CD4-positive, CD25-positive, alpha-beta regulatory T cell (primary cell): ENCODE measurements at regions not wholly inside any gene's neighbourhood (a gene's known extent, or its start where the extent isn't known, plus 50 kb on each side); places are given as distances from the start of the nearest gene placed in this dataset.
"Not testable (repeated sequence)": the region's sequence is repeated elsewhere in the genome, so short reads cannot be mapped to it uniquely, and the experiment has no call there.

ENCODE experiments used
- ATAC-seq, 2 donors: fragments of 150-1000 bp; cut with Tn5 transposase; one replicate each; pipeline ENCODE4 v1.10.0; 2021; ENCODE audit warnings: low read depth in 2 of 2, moderate number of reproducible peaks in 2 of 2, moderate library complexity in 1 of 2
- DNase-seq, 3 donors: peaks; one replicate each; pipeline versions ENCODE4 v3.0.0 to v3.0.0-alpha.2; 2012 to 2022; ENCODE audit warnings: mixed read lengths in 1 of 3
- H3K27ac ChIP-seq: one replicate; pipeline ENCODE4 v1.7.0; 2013; ENCODE audit warnings: mild to moderate bottlenecking, low read length; ENCODE audit not compliant: insufficient read depth, poor library complexity, severe bottlenecking
- H3K27me3 ChIP-seq: one replicate; pipeline ENCODE4 v1.7.0; 2013; ENCODE audit warnings: low read length; ENCODE audit not compliant: control insufficient read depth, insufficient read depth
- H3K36me3 ChIP-seq: one replicate; pipeline ENCODE4 v1.7.0; 2013; ENCODE audit warnings: mild to moderate bottlenecking, low read length, moderate library complexity; ENCODE audit not compliant: control insufficient read depth, insufficient read depth
- H3K4me1 ChIP-seq: 2 replicates; pipeline ENCODE4 v1.7.0; 2013; ENCODE audit warnings: mild to moderate bottlenecking, low read length; ENCODE audit not compliant: insufficient read depth, control insufficient read depth, poor library complexity, severe bottlenecking
- H3K4me3 ChIP-seq: one replicate; pipeline ENCODE4 v1.7.0; 2013; ENCODE audit warnings: low read depth, mild to moderate bottlenecking, low read length, moderate library complexity
- H3K9me3 ChIP-seq, 2 experiments: 1 replicate in 1 of 2; 2 replicates in 1 of 2; pipeline ENCODE4 v1.7.0; 2013; ENCODE audit warnings: low read length in 2 of 2, mild to moderate bottlenecking in 1 of 2, moderate library complexity in 1 of 2; ENCODE audit not compliant: control insufficient read depth in 2 of 2
- H3K27ac Mint-ChIP-seq, 3 donors: one replicate each; pipeline ENCODE4 v1.8.0; 2020 to 2022; ENCODE audit warnings: mild to moderate bottlenecking in 3 of 3, mixed read lengths in 3 of 3, moderate library complexity in 2 of 3
- H3K27me3 Mint-ChIP-seq: one replicate; pipeline ENCODE4 v1.8.0; 2022; ENCODE audit warnings: mild to moderate bottlenecking, mixed read lengths
- H3K36me3 Mint-ChIP-seq: one replicate; pipeline ENCODE4 v1.8.0; 2020; ENCODE audit warnings: mixed read lengths
- H3K4me1 Mint-ChIP-seq, 4 donors: one replicate each; pipeline ENCODE4 v1.8.0; 2020 to 2022; ENCODE audit warnings: mixed read lengths in 4 of 4, mild to moderate bottlenecking in 1 of 4
- H3K4me3 Mint-ChIP-seq, 4 donors: one replicate each; pipeline ENCODE4 v1.8.0; 2020 to 2022; ENCODE audit warnings: mild to moderate bottlenecking in 4 of 4, mixed read lengths in 4 of 4, moderate library complexity in 3 of 4
- H3K9me3 Mint-ChIP-seq, 7 donors: one replicate each; pipeline ENCODE4 v1.8.0; 2020 to 2022; ENCODE audit warnings: mixed read lengths in 7 of 7, mild to moderate bottlenecking in 3 of 7, moderate library complexity in 2 of 7

GRCh38 chr15:53923741-53924140, 54.5 kb upstream of the UNC13C start:
- not testable (repeated sequence) for H3K27me3 Mint-ChIP-seq, H3K9me3 ChIP-seq, DNase-seq, H3K4me1 ChIP-seq, H3K27me3 ChIP-seq, H3K4me3 Mint-ChIP-seq, ATAC-seq, H3K36me3 Mint-ChIP-seq, H3K27ac ChIP-seq, H3K27ac Mint-ChIP-seq, H3K36me3 ChIP-seq, H3K4me3 ChIP-seq, H3K4me1 Mint-ChIP-seq
- peaks cover 0 to 10% (median 4%) of the 10 kb centered on the region in 7 donors for H3K9me3 Mint-ChIP-seq

GRCh38 chr15:53918180-53919079, 59.8 kb upstream of the UNC13C start:
- DNase-seq (no peak), ATAC-seq (no peak)
- Mint-ChIP-seq H3K27ac (no peak overlapping the region), H3K4me1 (no peaks in the 10 kb centered on the region), H3K9me3 (peaks cover 0 to 8% (median 0%) of the 10 kb centered on the region in 7 donors), H3K27me3 (no peaks in the 10 kb centered on the region), H3K4me3 (no peak overlapping the region), H3K36me3 (no peaks in the 10 kb centered on the region)
- Histone ChIP-seq H3K4me1 (no peaks in the 10 kb centered on the region), H3K4me3 (no peak overlapping the region), H3K36me3 (no peaks in the 10 kb centered on the region), H3K27ac (no peak overlapping the region), H3K27me3 (no peaks in the 10 kb centered on the region), H3K9me3 (no peaks in the 10 kb centered on the region)

GRCh38 chr15:53917109-53917508, 61.1 kb upstream of the UNC13C start:
- Mint-ChIP-seq H3K36me3 (no peaks in the 10 kb centered on the region), H3K4me1 (no peaks in the 10 kb centered on the region), H3K4me3 (no peak overlapping the region), H3K27me3 (no peaks in the 10 kb centered on the region), H3K9me3 (peaks cover 0 to 8% (median 0%) of the 10 kb centered on the region in 7 donors), H3K27ac (no peak overlapping the region)
- Histone ChIP-seq H3K4me3 (no peak overlapping the region), H3K9me3 (no peaks in the 10 kb centered on the region), H3K27ac (no peak overlapping the region), H3K27me3 (no peaks in the 10 kb centered on the region), H3K36me3 (no peaks in the 10 kb centered on the region), H3K4me1 (no peaks in the 10 kb centered on the region)
- ATAC-seq (no peak), DNase-seq (no peak)

GRCh38 chr15:53911431-53911830, 66.8 kb upstream of the UNC13C start:
- no peaks in the 10 kb centered on the region for H3K27me3 ChIP-seq
- H3K9me3 Mint-ChIP-seq: peaks cover 0 to 7% (median 0%) of the 10 kb centered on the region in 7 donors
- H3K4me1 ChIP-seq: no peaks in the 10 kb centered on the region
- no peaks in the 10 kb centered on the region for H3K4me1 Mint-ChIP-seq
- DNase-seq: no peak
- no peaks in the 10 kb centered on the region for H3K27me3 Mint-ChIP-seq
- no peaks in the 10 kb centered on the region for H3K9me3 ChIP-seq
- no peaks in the 10 kb centered on the region for H3K36me3 Mint-ChIP-seq
- ATAC-seq: no peak
- no peak overlapping the region for H3K27ac Mint-ChIP-seq
- no peak overlapping the region for H3K4me3 Mint-ChIP-seq
- H3K36me3 ChIP-seq: no peaks in the 10 kb centered on the region
- H3K4me3 ChIP-seq: no peak overlapping the region
- H3K27ac ChIP-seq: no peak overlapping the region

- no peak for ATAC-seq
- Histone ChIP-seq H3K4me1 (no peaks in the 10 kb centered on the region), H3K4me3 (no peak overlapping the region), H3K36me3 (no peaks in the 10 kb centered on the region), H3K27ac (no peak overlapping the region), H3K9me3 (no peaks in the 10 kb centered on the region), H3K27me3 (no peaks in the 10 kb centered on the region)
- no peaks in the 10 kb centered on the region for H3K36me3 Mint-ChIP-seq
- no peak for DNase-seq
- no peak overlapping the region for H3K27ac Mint-ChIP-seq
- H3K4me1 Mint-ChIP-seq: no peaks in the 10 kb centered on the region
- no peak overlapping the region for H3K4me3 Mint-ChIP-seq
- H3K27me3 Mint-ChIP-seq: no peaks in the 10 kb centered on the region
- H3K9me3 Mint-ChIP-seq: peaks cover 0 to 5% (median 0%) of the 10 kb centered on the region in 7 donors
Observed at GRCh38 chr15:53910852-53911251, 67.4 kb upstream of the UNC13C start.

GRCh38 chr15:53910236-53910849, 67.9 kb upstream of the UNC13C start:
- Histone ChIP-seq H3K27me3 (no peaks in the 10 kb centered on the region), H3K27ac (no peak overlapping the region), H3K4me1 (no peaks in the 10 kb centered on the region), H3K9me3 (no peaks in the 10 kb centered on the region), H3K4me3 (no peak overlapping the region), H3K36me3 (no peaks in the 10 kb centered on the region)
- H3K4me3 Mint-ChIP-seq: no peak overlapping the region
- H3K27me3 Mint-ChIP-seq: no peaks in the 10 kb centered on the region
- peaks cover 0 to 5% (median 0%) of the 10 kb centered on the region in 7 donors for H3K9me3 Mint-ChIP-seq
- no peaks in the 10 kb centered on the region for H3K4me1 Mint-ChIP-seq
- no peaks in the 10 kb centered on the region for H3K36me3 Mint-ChIP-seq
- ATAC-seq (no peak), DNase-seq (no peak)
- no peak overlapping the region for H3K27ac Mint-ChIP-seq

- Mint-ChIP-seq H3K9me3 (peaks cover 0 to 5% (median 3%) of the 10 kb centered on the region in 7 donors), H3K4me1 (no peaks in the 10 kb centered on the region), H3K4me3 (no peak overlapping the region), H3K36me3 (no peaks in the 10 kb centered on the region), H3K27me3 (peaks cover 10% of the 10 kb centered on the region), H3K27ac (no peak overlapping the region)
- Histone ChIP-seq H3K4me1 (no peaks in the 10 kb centered on the region), H3K27ac (no peak overlapping the region), H3K4me3 (no peak overlapping the region), H3K36me3 (no peaks in the 10 kb centered on the region), H3K9me3 (no peaks in the 10 kb centered on the region), H3K27me3 (no peaks in the 10 kb centered on the region)
- ATAC-seq: no peak
- no peak for DNase-seq
Observed at GRCh38 chr15:53903129-53903528, 75.1 kb upstream of the UNC13C start.

GRCh38 chr15:53893468-53893867, 84.8 kb upstream of the UNC13C start:
- not testable (repeated sequence) for H3K27me3 Mint-ChIP-seq, H3K9me3 ChIP-seq, H3K9me3 Mint-ChIP-seq, H3K4me3 ChIP-seq, H3K27me3 ChIP-seq, H3K36me3 Mint-ChIP-seq, ATAC-seq, H3K27ac Mint-ChIP-seq, DNase-seq, H3K4me1 Mint-ChIP-seq, H3K4me1 ChIP-seq, H3K27ac ChIP-seq, H3K36me3 ChIP-seq, H3K4me3 Mint-ChIP-seq
